ENCODE measurements at regions not wholly inside any gene's neighbourhood (a gene's known extent, or its start where the extent isn't known, plus 50 kb on each side); places are given as distances from the start of the nearest gene placed in this dataset.
"Not testable (repeated sequence)": the region's sequence is repeated elsewhere in the genome, so short reads cannot be mapped to it uniquely, and the experiment has no call there.

DNA sequence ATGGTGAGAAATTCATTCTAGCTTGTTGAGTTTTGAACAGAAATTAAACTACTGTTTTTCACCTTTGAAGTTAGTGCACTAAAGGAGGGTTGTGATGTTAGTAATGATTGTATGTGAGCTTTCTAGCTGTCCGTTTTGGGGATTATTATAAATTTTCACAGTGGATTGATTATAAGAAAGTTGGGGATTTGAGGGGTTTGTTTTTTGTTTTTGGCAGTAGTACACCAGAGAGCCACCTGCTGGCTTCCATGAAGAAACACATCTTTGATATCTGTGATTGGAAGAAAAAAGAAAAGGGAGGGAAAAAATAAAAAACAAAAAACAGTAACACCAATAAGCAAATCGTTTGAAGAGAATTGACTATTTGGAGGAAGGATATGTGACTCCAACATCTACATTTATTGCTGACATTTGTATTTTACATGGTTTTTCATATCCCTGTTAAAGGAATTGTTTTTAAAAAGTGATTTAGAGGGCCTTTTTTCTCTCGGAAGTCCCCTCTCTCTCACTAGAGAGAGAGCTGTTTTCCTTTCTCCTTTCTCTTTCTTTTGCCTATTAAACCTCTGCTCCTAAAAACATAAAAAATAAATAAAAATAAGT, 1469.5 kb upstream of the GOT2 start:
- Histone ChIP-seq H3K27ac (ENCODE audit: low read length) (no peak overlapping the region), H3K4me3 (ENCODE audit: low read depth in 2 of 2, low read length in 2 of 2) (no peak overlapping the region), H3K36me3 (ENCODE audit: control insufficient read depth, insufficient read depth, low read length) (no peaks in the 10 kb centered on the region), H3K4me1 (ENCODE audit: control insufficient read depth, insufficient read depth, low read length) (no peaks in the 10 kb centered on the region), H3K27me3 (ENCODE audit: control insufficient read depth, insufficient read depth, low read length) (no peaks in the 10 kb centered on the region), H3K9me3 (ENCODE audit: control insufficient read depth, insufficient read depth, low read depth, low read length) (no peaks in the 10 kb centered on the region)
- TF ChIP-seq SIN3A (IDR thresholded peaks at IDR 0.05; ENCODE audit: borderline replicate concordance, insufficient read depth, low read depth, low read length): no peak
- TF ChIP-seq, protein P1, sequence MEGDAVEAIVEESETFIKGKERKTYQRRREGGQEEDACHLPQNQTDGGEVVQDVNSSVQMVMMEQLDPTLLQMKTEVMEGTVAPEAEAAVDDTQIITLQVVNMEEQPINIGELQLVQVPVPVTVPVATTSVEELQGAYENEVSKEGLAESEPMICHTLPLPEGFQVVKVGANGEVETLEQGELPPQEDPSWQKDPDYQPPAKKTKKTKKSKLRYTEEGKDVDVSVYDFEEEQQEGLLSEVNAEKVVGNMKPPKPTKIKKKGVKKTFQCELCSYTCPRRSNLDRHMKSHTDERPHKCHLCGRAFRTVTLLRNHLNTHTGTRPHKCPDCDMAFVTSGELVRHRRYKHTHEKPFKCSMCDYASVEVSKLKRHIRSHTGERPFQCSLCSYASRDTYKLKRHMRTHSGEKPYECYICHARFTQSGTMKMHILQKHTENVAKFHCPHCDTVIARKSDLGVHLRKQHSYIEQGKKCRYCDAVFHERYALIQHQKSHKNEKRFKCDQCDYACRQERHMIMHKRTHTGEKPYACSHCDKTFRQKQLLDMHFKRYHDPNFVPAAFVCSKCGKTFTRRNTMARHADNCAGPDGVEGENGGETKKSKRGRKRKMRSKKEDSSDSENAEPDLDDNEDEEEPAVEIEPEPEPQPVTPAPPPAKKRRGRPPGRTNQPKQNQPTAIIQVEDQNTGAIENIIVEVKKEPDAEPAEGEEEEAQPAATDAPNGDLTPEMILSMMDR (IDR thresholded peaks at IDR 0.05): peak; percentile 41; the same call in 1 of the 2 replicates
- ATAC-seq: no peak
- intact Hi-C loops (cut with micrococcal nuclease; ENCODE audit: unreplicated experiment) (no loop called here), in situ Hi-C loops (cut with HindIII; ENCODE audit: low pct_unique_long_range_greater_than_20kb, low sequenced_read_pairs) (no loop called here)
- no TSS peak for BruUV-seq (replicated peaks)
- ChIA-PET POLR2A (no interaction called here), CTCF (no interaction called here)
- no peak for DNase-seq (ENCODE audit: low read depth, low spot score)

DNA sequence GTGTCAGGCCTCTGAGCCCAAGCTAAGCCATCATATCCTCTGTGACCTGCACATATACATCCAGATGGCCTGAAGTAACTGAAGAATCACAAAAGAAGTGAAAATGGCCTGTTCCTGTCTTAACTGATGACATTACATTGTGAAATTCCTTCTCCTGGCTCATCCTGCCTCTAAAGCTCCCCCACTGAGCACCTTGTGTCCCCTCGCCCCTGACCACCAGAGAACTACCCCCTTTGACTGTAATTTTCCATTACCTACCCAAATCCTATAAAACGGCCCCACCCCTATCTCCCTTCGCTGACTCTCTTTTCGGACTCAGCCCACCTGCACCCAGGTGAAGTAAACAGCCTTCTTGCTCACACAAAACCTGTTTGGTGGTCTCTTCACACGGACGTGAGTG, 1466.6 kb upstream of the GOT2 start:
- H3K9me3 ChIP-seq (ENCODE audit: control insufficient read depth, insufficient read depth, low read depth, low read length); intact Hi-C loops (cut with micrococcal nuclease; ENCODE audit: unreplicated experiment); CTCF ChIA-PET; ATAC-seq; H3K4me3 ChIP-seq (ENCODE audit: low read depth in 2 of 2, low read length in 2 of 2); DNase-seq (ENCODE audit: low read depth, low spot score); H3K36me3 ChIP-seq (ENCODE audit: control insufficient read depth, insufficient read depth, low read length); H3K27me3 ChIP-seq (ENCODE audit: control insufficient read depth, insufficient read depth, low read length); POLR2A ChIA-PET; H3K4me1 ChIP-seq (ENCODE audit: control insufficient read depth, insufficient read depth, low read length); H3K27ac ChIP-seq (ENCODE audit: low read length); in situ Hi-C loops (cut with HindIII; ENCODE audit: low pct_unique_long_range_greater_than_20kb, low sequenced_read_pairs); BruUV-seq (replicated peaks): not testable (repeated sequence)

DNA sequence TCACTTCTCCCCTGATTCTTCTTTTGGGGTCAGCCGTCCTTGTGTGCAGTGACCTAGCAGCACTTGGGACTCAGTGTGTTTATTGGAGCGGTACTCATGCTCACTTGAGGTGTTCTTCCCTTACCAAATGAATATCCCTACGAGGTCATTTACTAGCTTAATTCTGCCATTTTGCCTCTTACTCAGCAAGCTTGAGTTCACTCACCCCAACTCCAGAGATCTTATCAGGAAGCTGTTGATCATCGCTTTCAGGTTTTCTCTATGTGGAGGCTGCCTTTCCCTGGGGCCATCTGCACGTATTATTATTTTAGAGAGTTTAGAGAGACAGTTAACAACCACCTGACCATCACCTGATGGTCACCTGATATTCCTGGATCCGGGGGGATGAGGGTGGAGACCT, 1466.0 kb upstream of the GOT2 start:
- DNase-seq (ENCODE audit: low read depth, low spot score) (no peak), ATAC-seq (no peak)
- H3K4me1 ChIP-seq (ENCODE audit: control insufficient read depth, insufficient read depth, low read length): no peaks in the 10 kb centered on the region
- in situ Hi-C loops (cut with HindIII; ENCODE audit: low pct_unique_long_range_greater_than_20kb, low sequenced_read_pairs) (no loop called here), intact Hi-C loops (cut with micrococcal nuclease; ENCODE audit: unreplicated experiment) (no loop called here)
- H3K27me3 ChIP-seq (ENCODE audit: control insufficient read depth, insufficient read depth, low read length): no peaks in the 10 kb centered on the region
- no TSS peak for BruUV-seq (replicated peaks)
- no peak for TF ChIP-seq SIN3A (IDR thresholded peaks at IDR 0.05; ENCODE audit: borderline replicate concordance, insufficient read depth, low read depth, low read length)
- no peak for TF ChIP-seq TCF7L2 (IDR thresholded peaks at IDR 0.05; ENCODE audit: low read depth, low read length)
- TF ChIP-seq, protein P1 (IDR thresholded peaks at IDR 0.05): no peak
- no peaks in the 10 kb centered on the region for H3K9me3 ChIP-seq (ENCODE audit: control insufficient read depth, insufficient read depth, low read depth, low read length)
- no peak overlapping the region for H3K4me3 ChIP-seq (ENCODE audit: low read depth in 2 of 2, low read length in 2 of 2)
- H3K36me3 ChIP-seq (ENCODE audit: control insufficient read depth, insufficient read depth, low read length): no peaks in the 10 kb centered on the region
- CTCF ChIA-PET: no interaction called here
- POLR2A ChIA-PET: no interaction called here
- no peak overlapping the region for H3K27ac ChIP-seq (ENCODE audit: low read length)

DNA sequence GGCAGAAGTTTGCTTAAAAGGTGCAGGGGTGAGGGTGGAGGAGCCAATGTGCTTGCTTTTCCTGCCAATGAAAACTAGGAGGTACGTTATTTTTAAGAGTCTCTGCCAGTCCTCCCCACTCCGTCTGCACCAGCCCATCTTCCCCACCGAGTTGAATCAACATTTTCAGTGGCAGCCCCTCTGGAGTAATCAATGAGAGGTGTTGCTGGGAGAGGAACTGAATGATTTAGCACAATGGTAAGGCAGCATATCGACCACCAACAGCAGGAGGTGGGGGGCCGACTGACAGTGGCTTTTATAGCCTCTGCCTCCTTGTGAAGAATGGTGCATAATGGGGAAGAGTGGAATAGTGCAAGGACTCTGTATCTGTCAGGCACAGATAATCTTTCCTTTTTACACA, 1465.0 kb upstream of the GOT2 start:
- no peak overlapping the region for H3K4me3 ChIP-seq (ENCODE audit: low read depth in 2 of 2, low read length in 2 of 2)
- ATAC-seq: no peak
- no peak overlapping the region for H3K27ac ChIP-seq (ENCODE audit: low read length)
- H3K9me3 ChIP-seq (ENCODE audit: control insufficient read depth, insufficient read depth, low read depth, low read length): no peaks in the 10 kb centered on the region
- TF ChIP-seq SIN3A (IDR thresholded peaks at IDR 0.05; ENCODE audit: borderline replicate concordance, insufficient read depth, low read depth, low read length): no peak
- TF ChIP-seq, protein P1 (IDR thresholded peaks at IDR 0.05): no peak
- no peak for TF ChIP-seq TCF7L2 (IDR thresholded peaks at IDR 0.05; ENCODE audit: low read depth, low read length)
- TF ChIP-seq POLR2AphosphoS5 (IDR thresholded peaks at IDR 0.05; ENCODE audit: low read depth, low read length): no peak
- TF ChIP-seq, protein P2, sequence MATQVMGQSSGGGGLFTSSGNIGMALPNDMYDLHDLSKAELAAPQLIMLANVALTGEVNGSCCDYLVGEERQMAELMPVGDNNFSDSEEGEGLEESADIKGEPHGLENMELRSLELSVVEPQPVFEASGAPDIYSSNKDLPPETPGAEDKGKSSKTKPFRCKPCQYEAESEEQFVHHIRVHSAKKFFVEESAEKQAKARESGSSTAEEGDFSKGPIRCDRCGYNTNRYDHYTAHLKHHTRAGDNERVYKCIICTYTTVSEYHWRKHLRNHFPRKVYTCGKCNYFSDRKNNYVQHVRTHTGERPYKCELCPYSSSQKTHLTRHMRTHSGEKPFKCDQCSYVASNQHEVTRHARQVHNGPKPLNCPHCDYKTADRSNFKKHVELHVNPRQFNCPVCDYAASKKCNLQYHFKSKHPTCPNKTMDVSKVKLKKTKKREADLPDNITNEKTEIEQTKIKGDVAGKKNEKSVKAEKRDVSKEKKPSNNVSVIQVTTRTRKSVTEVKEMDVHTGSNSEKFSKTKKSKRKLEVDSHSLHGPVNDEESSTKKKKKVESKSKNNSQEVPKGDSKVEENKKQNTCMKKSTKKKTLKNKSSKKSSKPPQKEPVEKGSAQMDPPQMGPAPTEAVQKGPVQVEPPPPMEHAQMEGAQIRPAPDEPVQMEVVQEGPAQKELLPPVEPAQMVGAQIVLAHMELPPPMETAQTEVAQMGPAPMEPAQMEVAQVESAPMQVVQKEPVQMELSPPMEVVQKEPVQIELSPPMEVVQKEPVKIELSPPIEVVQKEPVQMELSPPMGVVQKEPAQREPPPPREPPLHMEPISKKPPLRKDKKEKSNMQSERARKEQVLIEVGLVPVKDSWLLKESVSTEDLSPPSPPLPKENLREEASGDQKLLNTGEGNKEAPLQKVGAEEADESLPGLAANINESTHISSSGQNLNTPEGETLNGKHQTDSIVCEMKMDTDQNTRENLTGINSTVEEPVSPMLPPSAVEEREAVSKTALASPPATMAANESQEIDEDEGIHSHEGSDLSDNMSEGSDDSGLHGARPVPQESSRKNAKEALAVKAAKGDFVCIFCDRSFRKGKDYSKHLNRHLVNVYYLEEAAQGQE (IDR thresholded peaks at IDR 0.05; ENCODE audit: insufficient read depth in 1 of 2, low read depth in 2 of 2, low read length in 1 of 2): no peak
- in situ Hi-C loops (cut with HindIII; ENCODE audit: low pct_unique_long_range_greater_than_20kb, low sequenced_read_pairs) (no loop called here), intact Hi-C loops (cut with micrococcal nuclease; ENCODE audit: unreplicated experiment) (no loop called here)
- H3K36me3 ChIP-seq (ENCODE audit: control insufficient read depth, insufficient read depth, low read length): no peaks in the 10 kb centered on the region
- ChIA-PET POLR2A (no interaction called here), CTCF (no interaction called here)
- DNase-seq (ENCODE audit: low read depth, low spot score): no peak
- BruUV-seq (replicated peaks): no TSS peak
- no peaks in the 10 kb centered on the region for H3K27me3 ChIP-seq (ENCODE audit: control insufficient read depth, insufficient read depth, low read length)
- H3K4me1 ChIP-seq (ENCODE audit: control insufficient read depth, insufficient read depth, low read length): no peaks in the 10 kb centered on the region

Measured in Panc1 (cell line).